A549 (cell line): ENCODE measurements at regions not wholly inside any gene's neighbourhood (a gene's known extent, or its start where the extent isn't known, plus 50 kb on each side); places are given as distances from the start of the nearest gene placed in this dataset.

Experiments used
- ATAC-seq, 2 experiments: fragments of 200-7000 bp in 1 of 2; fragments of >200 bp in 1 of 2; cut with Nextera tagmentation in 1 of 2; cut with Tn5 transposase in 1 of 2; 3 replicates each; pipeline versions ENCODE4 v1.8.0 to v1.9.1; 2018 to 2020; ENCODE audit warnings: mild to moderate bottlenecking in 1 of 2, moderate library complexity in 1 of 2
- CTCF ChIA-PET: fragments of 300-600 bp; sonication (Branson Sonifier 250); formaldehyde crosslinking; extraction: SDS; loops from one replicate; lab custom pipeline; 2021; ENCODE audit warnings: antibody characterized with exemption, inconsistent platforms; lab: Yijun Ruan, JAX
- POLR2A ChIA-PET: fragments of 350-600 bp; formaldehyde crosslinking; extraction: SDS; loops from one replicate; lab custom pipeline; 2021; ENCODE audit warnings: antibody characterized with exemption, inconsistent platforms; lab: Yijun Ruan, JAX
- DNase-seq, 2 experiments: peaks; one replicate each; pipeline versions ENCODE4 v3.0.0 to v3.0.0-alpha.2; 2011 to 2016; ENCODE audit warnings: low read depth in 1 of 2, low spot score in 1 of 2
- FAIRE-seq: peaks from 2 replicates; lab custom pipeline; 2011; peaks lifted over from hg19 to GRCh38; lab: Jason Lieb, UNC
- H3K27ac ChIP-seq, 2 experiments: fragments of >200 bp; sonication (Bioruptor Twin); formaldehyde crosslinking; 3 replicates each; pipeline ENCODE4 v1.5.1; 2016 to 2017
- H3K4me1 ChIP-seq: fragments of >200 bp; sonication (Bioruptor Twin); formaldehyde crosslinking; 3 replicates; pipeline ENCODE4 v1.6.1; 2016
- H3K4me2 ChIP-seq: fragments of >200 bp; sonication (Bioruptor Twin); formaldehyde crosslinking; 3 replicates; pipeline ENCODE4 v1.6.1; 2016
- H3K4me3 ChIP-seq: fragments of >200 bp; sonication (Bioruptor Twin); formaldehyde crosslinking; 3 replicates; pipeline ENCODE4 v1.5.1; 2016
- H3K9me3 ChIP-seq: fragments of >200 bp; sonication (Bioruptor Twin); formaldehyde crosslinking; 3 replicates; pipeline ENCODE4 v1.6.1; 2016
- BCL3 ChIP-seq: fragments of >200 bp; sonication (Bioruptor Twin); formaldehyde crosslinking; IDR thresholded peaks from 3 replicates; pipeline ENCODE4 v1.6.1; 2016
- CHD2 ChIP-seq: fragments of 150-350 bp; IDR thresholded peaks from 2 replicates; pipeline ENCODE4 v1.6.1; 2014; ENCODE audit warnings: low read length; ENCODE audit not compliant: partially characterized antibody
- E2F6 ChIP-seq: IDR thresholded peaks from 2 replicates; pipeline ENCODE4 v1.6.1; 2012; ENCODE audit warnings: low read depth, borderline replicate concordance
- EHF ChIP-seq: fragments of 250-450 bp; sonication (Bioruptor Pico); IDR thresholded peaks from 2 replicates; pipeline ENCODE4 v1.5.0; 2020; ENCODE audit warnings: mild to moderate bottlenecking
- EHMT2 ChIP-seq: fragments of 200-600 bp; sonication (generic); IDR thresholded peaks from 2 replicates; pipeline ENCODE4 v1.6.1; 2016; ENCODE audit warnings: antibody characterized with exemption, low read depth, mild to moderate bottlenecking, moderate library complexity
- FOSL2 ChIP-seq, 2 experiments: fragments of 450-650 bp in 1 of 2; fragments of >200 bp in 1 of 2; sonication (Bioruptor Twin) in 1 of 2; formaldehyde crosslinking; IDR thresholded peaks; 2 replicates each; pipeline versions ENCODE4 v1.5.0 to v1.6.1; 2016 to 2020; ENCODE audit warnings: mild to moderate bottlenecking in 1 of 2, moderate library complexity in 1 of 2
- HDAC2 ChIP-seq: fragments of 200-600 bp; sonication (generic); IDR thresholded peaks from 2 replicates; pipeline ENCODE4 v1.6.1; 2016
- HES2 ChIP-seq: fragments of >200 bp; sonication (Bioruptor Twin); formaldehyde crosslinking; IDR thresholded peaks from 2 replicates; pipeline ENCODE4 v1.6.1; 2016
- HEYL ChIP-seq: fragments of 250-450 bp; sonication (Bioruptor Pico); IDR thresholded peaks from 2 replicates; pipeline ENCODE4 v1.8.0; 2021; ENCODE audit warnings: mild to moderate bottlenecking, moderate library complexity
- HOXB13 ChIP-seq: fragments of 250-450 bp; sonication (Bioruptor Pico); IDR thresholded peaks from 2 replicates; pipeline ENCODE4 v1.5.0; 2020; ENCODE audit warnings: low read depth, mild to moderate bottlenecking, moderate library complexity
- HOXB5 ChIP-seq: fragments of 250-450 bp; sonication (Bioruptor Pico); IDR thresholded peaks from 2 replicates; pipeline ENCODE4 v1.5.0; 2020; ENCODE audit warnings: mild to moderate bottlenecking, moderate library complexity
- MAFK ChIP-seq: fragments of 450-650 bp; IDR thresholded peaks from 2 replicates; pipeline ENCODE4 v1.6.1; 2014; ENCODE audit not compliant: partially characterized antibody
- NFE2L2 ChIP-seq: fragments of 150-350 bp; conservative IDR thresholded peaks from 2 replicates; pipeline ENCODE4 v1.6.1; 2014; ENCODE audit warnings: low read length
- PHF8 ChIP-seq: fragments of 200-600 bp; sonication (generic); IDR thresholded peaks from 2 replicates; pipeline ENCODE4 v1.6.1; 2016; ENCODE audit warnings: low read depth, mild to moderate bottlenecking, antibody characterized with exemption, moderate library complexity, borderline replicate concordance
- POLR2A ChIP-seq: IDR thresholded peaks from 2 replicates; pipeline ENCODE4 v1.6.1; 2012; ENCODE audit warnings: mild to moderate bottlenecking, low read length
- RAD21 ChIP-seq, 2 experiments: fragments of >200 bp in 1 of 2; sonication (Bioruptor Twin) in 1 of 2; formaldehyde crosslinking in 1 of 2; IDR thresholded peaks in 1 of 2; conservative IDR thresholded peaks in 1 of 2; 2 replicates in 1 of 2; 3 replicates in 1 of 2; pipeline ENCODE4 v1.6.1; 2012 to 2018; ENCODE audit warnings: inconsistent platforms in 1 of 2
- REST ChIP-seq: fragments of 200-600 bp; sonication (generic); IDR thresholded peaks from 2 replicates; pipeline ENCODE4 v1.6.1; 2016; ENCODE audit warnings: antibody characterized with exemption, mild to moderate bottlenecking, moderate library complexity
- ZC3H11A ChIP-seq: fragments of 450-650 bp; IDR thresholded peaks from 2 replicates; pipeline ENCODE4 v1.6.1; 2014; ENCODE audit warnings: antibody characterized with exemption, mild to moderate bottlenecking
- ZFP36 ChIP-seq: fragments of 450-650 bp; IDR thresholded peaks from 2 replicates; pipeline ENCODE4 v1.6.1; 2014; ENCODE audit warnings: borderline replicate concordance; ENCODE audit not compliant: partially characterized antibody
- ZNF302 ChIP-seq: fragments of 250-450 bp; sonication (Bioruptor Pico); IDR thresholded peaks from 2 replicates; pipeline ENCODE4 v1.9.0; 2021; ENCODE audit warnings: inconsistent platforms, mild to moderate bottlenecking, moderate library complexity
- WGBS: methylation state at CpG from one replicate; pipeline ENCODE4 v1.1.6; 2017; ENCODE audit errors: missing lambda C conversion rate; 5-methylcytosine and 5-hydroxymethylcytosine counted together
- TF ChIP-seq, protein P1 (sequence below): IDR thresholded peaks from 2 replicates; pipeline ENCODE4 v1.6.1; 2012
- TF ChIP-seq, protein P2 (sequence below): fragments of 250-450 bp; sonication (Bioruptor Pico); IDR thresholded peaks from 2 replicates; pipeline ENCODE4 v1.5.0; 2020; ENCODE audit warnings: low read depth, mild to moderate bottlenecking, moderate library complexity
- TF ChIP-seq, protein P3 (sequence below): fragments of 150-350 bp; IDR thresholded peaks from 2 replicates; pipeline ENCODE4 v1.6.1; 2014; ENCODE audit warnings: low read depth, mild to moderate bottlenecking, low read length

- no peak for ATAC-seq
- TF ChIP-seq E2F6 (no peak), NFE2L2 (peak; percentile 78), MAFK (peak; percentile 82), FOSL2 (IDR thresholded peaks at IDR 0.05) (no peak), FOSL2 (CRISPR knock-in tag; IDR thresholded peaks at IDR 0.05) (peak; percentile 75)
- Histone ChIP-seq H3K4me1 (0 out of 3 replicates have a peak, but pooled peaks cover 4% of the 10 kb centered on the region), H3K9me3 (0 out of 3 replicates have a peak, but pooled peaks cover 1% of the 10 kb centered on the region), H3K4me3 (no peak overlapping the region), H3K27ac (no peak overlapping the region), H3K4me2 (no peak overlapping the region; the same call in 2 of the 3 replicates)
- CTCF ChIA-PET: no interaction called here
- no peak for FAIRE-seq
- POLR2A ChIA-PET: no interaction called here
- DNase-seq: no peak
These were observed 608.2 kb downstream of the NSUN3 start for GRCh38 chr3:94671078-94671477.

DNA sequence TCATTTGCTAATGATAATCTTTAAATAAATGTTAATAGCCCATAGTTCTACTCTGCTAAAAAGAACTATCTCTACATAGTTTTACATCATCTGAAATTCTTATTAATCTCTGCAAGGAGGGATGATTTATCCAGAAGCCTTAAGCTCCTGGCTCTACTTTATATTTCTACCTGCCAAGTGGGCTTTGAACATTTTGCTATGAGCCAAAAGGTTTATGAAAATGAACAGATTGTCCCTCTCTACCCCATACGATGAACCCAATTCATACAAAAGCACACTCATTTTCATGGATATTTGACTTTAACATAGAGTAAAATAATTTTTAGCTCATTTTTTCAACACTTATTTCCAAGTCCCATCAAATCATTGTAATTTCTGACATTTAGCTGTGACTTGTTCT, 611.0 kb downstream of the NSUN3 start:
- Histone ChIP-seq H3K4me3 (no peak overlapping the region), H3K9me3 (0 out of 3 replicates have a peak, but pooled peaks cover 3% of the 10 kb centered on the region), H3K4me2 (no peak overlapping the region), H3K4me1 (0 out of 3 replicates have a peak, but pooled peaks cover 4% of the 10 kb centered on the region), H3K27ac (no peak overlapping the region)
- WGBS: 88% methylated on average over 1 of the region's 1 CpG
- ATAC-seq (no peak), DNase-seq (no peak), FAIRE-seq (no peak)
- TF ChIP-seq E2F6 (no peak), POLR2A (no peak), HES2 (no peak), CHD2 (no peak), HOXB13 (CRISPR knock-in tag) (no peak), EHF (CRISPR knock-in tag) (no peak), REST (no peak), EHMT2 (no peak), ZFP36 (no peak), ZC3H11A (no peak), PHF8 (no peak), ZNF302 (CRISPR knock-in tag) (no peak), HDAC2 (no peak), HEYL (CRISPR knock-in tag) (no peak), HOXB5 (CRISPR knock-in tag) (no peak), BCL3 (no peak), RAD21 (conservative IDR thresholded peaks at IDR 0.05 in 1 of 2, IDR thresholded peaks at IDR 0.05 in 1 of 2) (no peak)
- TF ChIP-seq, protein P1, sequence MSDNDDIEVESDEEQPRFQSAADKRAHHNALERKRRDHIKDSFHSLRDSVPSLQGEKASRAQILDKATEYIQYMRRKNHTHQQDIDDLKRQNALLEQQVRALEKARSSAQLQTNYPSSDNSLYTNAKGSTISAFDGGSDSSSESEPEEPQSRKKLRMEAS: no peak
- TF ChIP-seq, protein P2, sequence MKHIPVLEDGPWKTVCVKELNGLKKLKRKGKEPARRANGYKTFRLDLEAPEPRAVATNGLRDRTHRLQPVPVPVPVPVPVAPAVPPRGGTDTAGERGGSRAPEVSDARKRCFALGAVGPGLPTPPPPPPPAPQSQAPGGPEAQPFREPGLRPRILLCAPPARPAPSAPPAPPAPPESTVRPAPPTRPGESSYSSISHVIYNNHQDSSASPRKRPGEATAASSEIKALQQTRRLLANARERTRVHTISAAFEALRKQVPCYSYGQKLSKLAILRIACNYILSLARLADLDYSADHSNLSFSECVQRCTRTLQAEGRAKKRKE (CRISPR knock-in tag): no peak
- TF ChIP-seq, protein P3, sequence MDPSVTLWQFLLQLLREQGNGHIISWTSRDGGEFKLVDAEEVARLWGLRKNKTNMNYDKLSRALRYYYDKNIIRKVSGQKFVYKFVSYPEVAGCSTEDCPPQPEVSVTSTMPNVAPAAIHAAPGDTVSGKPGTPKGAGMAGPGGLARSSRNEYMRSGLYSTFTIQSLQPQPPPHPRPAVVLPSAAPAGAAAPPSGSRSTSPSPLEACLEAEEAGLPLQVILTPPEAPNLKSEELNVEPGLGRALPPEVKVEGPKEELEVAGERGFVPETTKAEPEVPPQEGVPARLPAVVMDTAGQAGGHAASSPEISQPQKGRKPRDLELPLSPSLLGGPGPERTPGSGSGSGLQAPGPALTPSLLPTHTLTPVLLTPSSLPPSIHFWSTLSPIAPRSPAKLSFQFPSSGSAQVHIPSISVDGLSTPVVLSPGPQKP: no peak
- POLR2A ChIA-PET: no interaction called here
- CTCF ChIA-PET: no interaction called here
